Spinal cord (tissue), 9 donors: ENCODE measurements at regions not wholly inside any gene's neighbourhood (a gene's known extent, or its start where the extent isn't known, plus 50 kb on each side); places are given as distances from the start of the nearest gene placed in this dataset.

Source experiments
- DNase-seq, 6 donors: peaks; one replicate each; pipeline versions ENCODE4 v3.0.0 to v3.0.0-alpha.2; 2013 to 2015; ENCODE audit warnings: low spot score in 6 of 6, low read depth in 4 of 6
- H3K27ac ChIP-seq: one replicate; pipeline ENCODE4 v1.5.1; 2013; ENCODE audit warnings: low read depth, low read length, control low read depth
- H3K27me3 ChIP-seq: one replicate; pipeline ENCODE4 v1.6.1; 2013; ENCODE audit warnings: low read length; ENCODE audit not compliant: control insufficient read depth, insufficient read depth
- H3K36me3 ChIP-seq: one replicate; pipeline ENCODE4 v1.6.1; 2013; ENCODE audit warnings: low read length; ENCODE audit not compliant: control insufficient read depth, insufficient read depth
- H3K4me1 ChIP-seq: one replicate; pipeline ENCODE4 v1.6.1; 2013; ENCODE audit warnings: low read length; ENCODE audit not compliant: control insufficient read depth, insufficient read depth
- H3K4me3 ChIP-seq: one replicate; pipeline ENCODE4 v1.5.1; 2013; ENCODE audit warnings: low read depth, low read length, control low read depth
- H3K9me3 ChIP-seq: one replicate; pipeline ENCODE4 v1.6.1; 2013; ENCODE audit warnings: low read length; ENCODE audit not compliant: control insufficient read depth, insufficient read depth
- WGBS: methylation state at CpG from one replicate; pipeline ENCODE4 v1.1.5; 2013; ENCODE audit warnings: missing lambda C conversion rate; ENCODE audit not compliant: insufficient coverage; 5-methylcytosine and 5-hydroxymethylcytosine counted together
- donor health status: healthy.

DNA sequence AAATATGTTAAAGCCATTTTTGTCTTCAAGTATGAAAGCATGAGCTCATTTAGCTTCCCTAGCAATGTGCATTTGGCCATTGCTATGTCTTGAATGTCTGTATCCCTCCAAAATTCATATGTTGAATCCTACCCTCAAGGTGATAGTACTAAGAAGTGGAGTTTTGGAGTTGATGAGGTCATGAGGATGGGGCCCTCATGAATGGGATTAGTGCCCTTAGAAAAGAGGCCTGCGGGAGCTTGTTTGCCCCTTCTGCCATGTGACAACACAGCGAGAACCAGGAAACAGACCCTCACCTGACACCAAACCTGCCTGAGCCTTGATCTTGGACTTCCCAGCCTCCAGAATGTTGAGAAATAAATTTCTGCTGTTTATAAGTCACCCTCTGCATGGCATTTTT is 61.3 kb upstream of the UCN3 start:
- no peak overlapping the region for H3K4me3 ChIP-seq
- H3K27me3 ChIP-seq = no peaks in the 10 kb centered on the region
- H3K36me3 ChIP-seq = no peaks in the 10 kb centered on the region
- no peak overlapping the region for H3K27ac ChIP-seq
- no peak for DNase-seq
- H3K9me3 ChIP-seq = peaks cover 2% of the 10 kb centered on the region
- WGBS = no CpG with 5 or more reads among the region's 2 CpGs
- H3K4me1 ChIP-seq = no peaks in the 10 kb centered on the region

DNA sequence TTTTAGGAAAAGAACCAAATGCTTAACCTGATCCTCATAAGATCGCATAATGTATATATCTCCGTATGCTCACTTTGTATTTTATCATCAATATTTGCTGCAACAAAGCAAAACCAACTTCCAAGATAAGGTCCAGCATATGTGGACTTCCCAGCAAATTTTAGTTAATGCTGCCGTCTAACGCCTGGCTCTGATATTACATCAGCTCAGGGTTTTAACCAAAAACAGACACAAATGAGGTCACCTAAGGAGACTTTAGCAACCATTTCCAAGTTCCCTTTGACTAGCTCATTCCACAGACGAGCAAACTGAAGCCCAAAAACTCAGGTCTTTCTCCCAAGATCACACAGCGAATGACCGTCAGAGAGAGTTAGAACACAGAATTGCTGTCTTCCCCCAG is 59.4 kb upstream of the UCN3 start:
- Histone ChIP-seq H3K27ac (no peak overlapping the region), H3K27me3 (no peaks in the 10 kb centered on the region), H3K36me3 (no peaks in the 10 kb centered on the region), H3K4me3 (no peak overlapping the region), H3K9me3 (peaks cover 2% of the 10 kb centered on the region), H3K4me1 (no peaks in the 10 kb centered on the region)
- no peak for DNase-seq
- 97% methylated on average over 7 of the region's 7 CpGs for WGBS

DNA sequence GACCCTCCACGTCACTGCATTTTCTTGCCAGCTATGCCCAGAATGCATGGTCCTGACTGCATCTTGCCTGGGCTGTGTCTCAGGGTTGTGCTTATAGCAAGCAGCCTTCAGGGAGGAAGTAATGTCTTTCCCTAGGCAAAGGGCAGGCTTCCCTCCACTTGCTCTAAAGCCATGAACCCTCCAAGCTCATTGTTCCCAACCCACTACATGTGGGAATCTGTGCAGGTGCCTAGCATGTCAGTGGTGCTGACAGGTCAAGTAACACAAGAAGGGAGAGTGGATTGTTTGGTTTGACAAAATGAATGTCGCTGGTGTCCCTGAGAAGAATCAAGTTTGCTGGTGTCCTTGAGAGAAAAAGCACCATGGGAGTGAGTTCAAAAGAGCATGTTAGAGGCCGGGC is 53.9 kb upstream of the UCN3 start:
- Histone ChIP-seq H3K36me3 (no peaks in the 10 kb centered on the region), H3K4me1 (no peaks in the 10 kb centered on the region), H3K27ac (no peak overlapping the region), H3K27me3 (no peaks in the 10 kb centered on the region), H3K4me3 (no peak overlapping the region), H3K9me3 (no peaks in the 10 kb centered on the region)
- 100% methylated on average over 2 of the region's 3 CpGs for WGBS
- DNase-seq = no peak

DNA sequence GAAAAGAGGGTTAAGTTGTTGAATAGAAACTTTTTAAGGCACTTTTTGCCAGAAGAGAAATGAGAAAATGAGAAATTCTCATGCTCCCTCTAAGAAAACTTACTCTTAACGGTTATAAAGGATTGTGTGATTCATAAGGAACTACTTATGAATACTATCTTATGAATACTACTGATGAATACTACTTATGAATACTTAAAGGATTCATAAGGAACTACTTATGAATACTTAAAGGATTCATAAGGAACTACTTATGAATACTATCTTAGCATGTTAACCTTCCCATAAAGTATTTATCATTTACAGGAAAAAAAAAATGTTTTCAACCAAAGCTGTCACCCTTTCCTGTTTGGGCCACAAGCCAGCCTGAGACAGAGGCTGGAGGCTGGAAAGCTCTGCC is 53.1 kb upstream of the UCN3 start:
- no peaks in the 10 kb centered on the region for H3K9me3 ChIP-seq
- no peak overlapping the region for H3K27ac ChIP-seq
- no peak for DNase-seq
- no peak overlapping the region for H3K4me3 ChIP-seq
- no peaks in the 10 kb centered on the region for H3K4me1 ChIP-seq
- WGBS = no CpG with 5 or more reads among the region's 1 CpG
- no peaks in the 10 kb centered on the region for H3K36me3 ChIP-seq
- no peaks in the 10 kb centered on the region for H3K27me3 ChIP-seq

DNA sequence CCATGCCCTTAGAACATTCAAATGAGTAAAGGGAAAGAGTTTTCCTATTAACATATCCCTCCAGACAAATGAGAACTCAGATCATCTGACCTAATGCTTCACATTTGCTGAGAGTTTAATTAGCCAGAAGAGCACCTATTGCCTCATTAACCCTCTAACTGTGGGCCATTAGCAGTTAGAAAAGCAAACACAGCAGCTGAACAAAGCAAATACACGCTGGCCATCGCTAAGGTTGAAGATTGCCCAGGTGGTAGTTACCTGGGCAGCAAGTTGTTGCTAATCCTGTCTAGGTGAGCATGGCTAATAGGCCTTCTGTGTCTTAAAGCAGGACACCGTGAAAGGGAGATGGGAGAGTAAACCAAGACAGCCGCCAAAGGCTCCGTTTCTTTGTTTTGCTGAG is 49.9 kb upstream of the UCN3 start:
- 71% methylated on average over 5 of the region's 5 CpGs for WGBS

More for the DNA sequence above, 49.9 kb upstream of the UCN3 start:
- no peaks in the 10 kb centered on the region for H3K27me3 ChIP-seq
- DNase-seq = peak in 2 of 6 donors; percentile 9 to 64
- no peaks in the 10 kb centered on the region for H3K36me3 ChIP-seq
- H3K4me3 ChIP-seq = no peak overlapping the region
- H3K4me1 ChIP-seq = no peaks in the 10 kb centered on the region
- H3K9me3 ChIP-seq = no peaks in the 10 kb centered on the region
- no peak overlapping the region for H3K27ac ChIP-seq
